ENCODE measurements at regions not wholly inside any gene's neighbourhood (a gene's known extent, or its start where the extent isn't known, plus 50 kb on each side); places are given as distances from the start of the nearest gene placed in this dataset.

DNA sequence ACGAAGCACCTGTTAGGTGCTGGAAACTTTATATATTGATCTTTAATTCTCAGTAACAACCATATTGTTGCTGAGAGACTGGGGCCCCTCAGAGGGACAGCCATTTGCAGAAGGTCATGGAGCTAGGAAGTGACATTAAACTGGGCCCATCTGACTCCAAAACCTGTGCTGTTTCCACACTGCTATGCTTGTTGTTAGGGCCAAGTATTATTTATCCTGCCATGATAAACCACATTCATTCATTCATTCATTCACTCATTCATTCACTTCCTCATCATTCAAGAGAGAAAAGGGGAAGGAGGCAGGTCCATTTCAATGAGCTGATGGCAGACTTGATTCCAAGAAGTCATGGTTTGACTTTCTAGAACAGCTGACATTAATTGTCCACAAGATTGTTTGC is 237.4 kb downstream of the STIM2 start:
- no peaks in the 10 kb centered on the region for H3K79me2 ChIP-seq (ENCODE audit: control insufficient read depth, insufficient read depth, low read length)
- H3K4me2 ChIP-seq (ENCODE audit: control insufficient read depth, insufficient read depth), result no peak overlapping the region
- no peaks in the 10 kb centered on the region for H3K9me3 ChIP-seq (replicated peaks; ENCODE audit: control insufficient read depth, insufficient read depth, low read length)
- ChIA-PET RAD21 (ENCODE audit: unreplicated experiment) (no interaction called here), CTCF (interaction anchor here (0.7 to 1.3 kb wide), 2 partner anchors 13 to 16 kb away, joined by 3 read pairs; no protein-coding TSS in a partner anchor), POLR2A (no interaction called here), SMC1A (ENCODE audit: uncharacterized antibody, unreplicated experiment) (interaction anchor here (2.4 kb wide), 1 partner anchor 16 kb away, joined by 5 read pairs; no protein-coding TSS in a partner anchor)
- intact Hi-C loops (cut with micrococcal nuclease; ENCODE audit: unreplicated experiment), result no loop called here
- in situ Hi-C loops (cut with MboI), result no loop called here
- H3K36me3 ChIP-seq (ENCODE audit: control insufficient read depth in 2 of 2, insufficient read depth in 2 of 2, low read length in 1 of 2), result no peaks in the 10 kb centered on the region
- no peaks in the 10 kb centered on the region for H3K4me1 ChIP-seq (ENCODE audit: control insufficient read depth, insufficient read depth, low read length)
- no peak overlapping the region for H3K4me3 ChIP-seq
- H2AFZ ChIP-seq (ENCODE audit: control insufficient read depth, low read depth, low read length), result no peak overlapping the region
- no peak overlapping the region for H3K9ac ChIP-seq (ENCODE audit: control insufficient read depth, insufficient read depth, low read length)
- no peak for FAIRE-seq
- H4K20me1 ChIP-seq (ENCODE audit: control insufficient read depth, insufficient read depth), result no peaks in the 10 kb centered on the region
- no TSS peak for BruUV-seq (replicated peaks)
- no peak for DNase-seq (ENCODE audit: low read depth, low spot score)
- H3K27ac ChIP-seq (ENCODE audit: control insufficient read depth, insufficient read depth), result no peak overlapping the region
- WGBS (ENCODE audit: insufficient coverage, insufficient replicate concordance, low lambda C conversion rate, missing lambda C conversion rate), result 0% methylated on average over 1 of the region's 1 CpG
- ATAC-seq, result no peak
- TF ChIP-seq ZNF622 (IDR thresholded peaks at IDR 0.05) (no peak), ZNF24 (IDR thresholded peaks at IDR 0.05) (peak; percentile 90)
- H3K27me3 ChIP-seq (replicated peaks in 1 of 2; ENCODE audit: control insufficient read depth in 2 of 2, insufficient read depth in 2 of 2, low read length in 1 of 2), result peaks cover 0 to 2% of the 10 kb centered on the region in 2 experiments; a peak in 2 of 4 replicates

DNA sequence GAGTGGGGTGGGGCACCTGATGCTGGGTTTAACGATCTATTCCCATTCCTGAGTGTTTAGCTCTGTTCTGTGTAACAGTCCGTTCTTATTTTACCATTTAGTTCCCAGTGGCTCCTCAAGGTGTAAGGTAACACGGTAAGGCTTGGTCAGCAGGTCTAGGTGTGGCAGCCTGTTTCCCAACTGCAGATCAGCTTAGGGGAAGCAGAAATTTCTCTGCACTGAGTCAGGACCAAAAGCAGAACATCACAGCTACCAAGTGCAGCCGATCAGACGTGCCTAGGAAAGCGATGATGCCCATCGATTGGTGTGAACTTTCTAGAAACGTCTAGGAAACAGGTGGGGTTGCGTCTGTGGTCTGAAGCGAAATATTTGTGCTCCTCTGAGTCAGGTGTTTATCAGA is 240.1 kb downstream of the STIM2 start:
- no peak for FAIRE-seq

More for the DNA sequence above, 240.1 kb downstream of the STIM2 start:
- in situ Hi-C loops (cut with MboI) (no loop called here), intact Hi-C loops (cut with micrococcal nuclease; ENCODE audit: unreplicated experiment) (no loop called here)
- ChIA-PET SMC1A (ENCODE audit: uncharacterized antibody, unreplicated experiment) (no interaction called here), RAD21 (ENCODE audit: unreplicated experiment) (no interaction called here), POLR2A (no interaction called here), CTCF (interaction anchor here (1.6 kb wide), 1 partner anchor 216 kb away, joined by 3 read pairs; no protein-coding TSS in a partner anchor)
- Histone ChIP-seq H3K27ac (ENCODE audit: control insufficient read depth, insufficient read depth) (no peak overlapping the region), H3K4me2 (ENCODE audit: control insufficient read depth, insufficient read depth) (no peak overlapping the region), H3K9me3 (replicated peaks; ENCODE audit: control insufficient read depth, insufficient read depth, low read length) (no peaks in the 10 kb centered on the region), H3K9ac (ENCODE audit: control insufficient read depth, insufficient read depth, low read length) (no peak overlapping the region), H3K27me3 (replicated peaks in 1 of 2; ENCODE audit: control insufficient read depth in 2 of 2, insufficient read depth in 2 of 2, low read length in 1 of 2) (peaks cover 0 to 2% of the 10 kb centered on the region in 2 experiments; a peak in 2 of 4 replicates), H2AFZ (ENCODE audit: control insufficient read depth, low read depth, low read length) (no peak overlapping the region), H3K4me1 (ENCODE audit: control insufficient read depth, insufficient read depth, low read length) (no peaks in the 10 kb centered on the region), H3K79me2 (ENCODE audit: control insufficient read depth, insufficient read depth, low read length) (no peaks in the 10 kb centered on the region), H3K4me3 (no peak overlapping the region), H3K36me3 (ENCODE audit: control insufficient read depth in 2 of 2, insufficient read depth in 2 of 2, low read length in 1 of 2) (no peaks in the 10 kb centered on the region), H4K20me1 (ENCODE audit: control insufficient read depth, insufficient read depth) (no peaks in the 10 kb centered on the region)
- no TSS peak for BruUV-seq (replicated peaks)
- 31% methylated on average over 10 of the region's 10 CpGs for WGBS (ENCODE audit: insufficient coverage, insufficient replicate concordance, low lambda C conversion rate, missing lambda C conversion rate)
- TF ChIP-seq NFXL1 (IDR thresholded peaks at IDR 0.05; ENCODE audit: borderline replicate concordance) (no peak), RAD51 (IDR thresholded peaks at IDR 0.05) (no peak)
- DNase-seq (ENCODE audit: low read depth, low spot score), result no peak
- no peak for ATAC-seq

Measured in GM12878 (cell line).